ENCODE measurements at regions not wholly inside any gene's neighbourhood (a gene's known extent, or its start where the extent isn't known, plus 50 kb on each side); places are given as distances from the start of the nearest gene placed in this dataset.

DNA sequence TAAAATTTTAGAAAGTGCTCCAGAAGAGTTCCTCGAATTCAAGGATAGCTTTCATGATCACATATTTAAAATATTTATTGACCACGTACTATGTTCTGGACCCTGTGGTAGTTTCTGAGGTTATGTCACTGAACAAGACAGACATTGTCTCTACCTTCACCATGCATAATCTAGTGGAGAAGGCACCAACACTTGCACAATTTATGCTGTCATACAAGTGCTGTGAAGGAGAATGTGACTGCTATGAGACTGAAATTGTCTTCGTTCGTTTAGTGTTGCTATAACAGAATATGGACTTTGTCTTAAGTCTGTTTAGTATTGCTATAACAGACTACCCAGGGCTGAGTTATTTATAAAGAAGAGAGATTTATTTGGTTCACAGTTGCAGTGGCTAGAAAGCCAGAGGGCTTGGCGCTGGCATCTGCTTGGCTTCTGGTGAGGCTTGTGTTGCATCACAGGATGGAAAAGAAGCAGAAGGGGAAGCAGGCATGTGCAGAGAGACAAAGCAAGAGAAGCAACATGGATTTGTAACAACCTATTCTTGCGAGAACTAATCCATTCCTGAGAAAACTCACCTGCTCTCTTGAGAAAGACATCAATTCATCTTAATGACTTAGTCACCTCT is 50.0 kb upstream of the RFX8 start:
- no peak for DNase-seq

More for the DNA sequence above, 50.0 kb upstream of the RFX8 start:
- peaks cover 4% of the 10 kb centered on the region for H3K4me1 Mint-ChIP-seq
- no peak overlapping the region for H3K27ac Mint-ChIP-seq
- H3K9me3 ChIP-seq (ENCODE audit: control insufficient read depth, low read length, poor library complexity, severe bottlenecking) = no peaks in the 10 kb centered on the region
- no peaks in the 10 kb centered on the region for H3K27me3 Mint-ChIP-seq
- H3K4me3 Mint-ChIP-seq = no peak overlapping the region
- ATAC-seq = no peak
- H3K36me3 Mint-ChIP-seq (ENCODE audit: low read depth) = no peaks in the 10 kb centered on the region

Measured in T-helper 17 cell (primary cell).